ENCODE measurements at regions not wholly inside any gene's neighbourhood (a gene's known extent, or its start where the extent isn't known, plus 50 kb on each side); places are given as distances from the start of the nearest gene placed in this dataset.
"Not testable (repeated sequence)": the region's sequence is repeated elsewhere in the genome, so short reads cannot be mapped to it uniquely, and the experiment has no call there.

DNA sequence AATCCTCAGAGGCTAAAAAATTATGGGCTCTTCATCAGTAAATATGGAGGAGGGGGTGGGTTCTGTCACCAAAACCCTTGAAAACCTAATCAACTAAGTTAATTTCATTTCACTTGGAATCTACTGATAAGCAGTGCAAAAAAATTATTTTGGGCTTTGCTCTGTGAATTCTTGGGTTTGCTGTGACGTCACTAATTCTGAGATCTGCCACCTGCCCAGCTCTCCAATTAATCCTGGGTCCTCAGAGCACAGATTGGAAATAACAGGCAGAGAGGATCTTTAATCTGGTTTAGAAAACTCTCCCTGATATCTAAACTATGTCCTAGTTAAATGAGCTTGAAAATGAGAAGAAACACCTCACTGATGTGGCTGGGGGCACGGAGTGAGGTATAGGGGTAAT, 903.2 kb downstream of the AACS start:
- no peak for DNase-seq (ENCODE audit: low read depth in 2 of 3, low spot score in 2 of 3)

GRCh38 chr12:125971981-125972380, 906.7 kb downstream of the AACS start:
- DNase-seq (ENCODE audit: low read depth in 2 of 3, low spot score in 2 of 3) = no peak

DNA sequence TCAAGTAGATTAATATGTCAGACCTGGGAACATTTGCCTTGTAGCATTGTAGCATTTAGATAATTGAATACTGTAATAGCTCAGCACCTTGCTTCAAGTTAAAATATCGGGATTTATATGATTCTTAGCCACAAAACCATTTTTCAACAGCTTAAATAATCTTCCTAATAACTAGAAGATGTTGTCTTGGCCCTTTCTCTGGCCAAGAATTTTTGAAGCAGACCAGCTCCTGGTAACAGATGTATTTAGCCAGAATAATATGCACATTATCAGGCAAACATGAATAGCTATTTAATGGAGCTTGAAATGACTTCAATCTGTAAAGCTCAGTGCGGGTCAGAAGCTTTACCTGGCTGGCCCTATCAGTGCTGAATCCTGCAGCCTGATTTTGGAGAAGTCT, 913.1 kb downstream of the AACS start:
- no peak for DNase-seq (ENCODE audit: low read depth in 2 of 3, low spot score in 2 of 3)

GRCh38 chr12:125981610-125982253, 916.5 kb downstream of the AACS start:
- no peak for DNase-seq (ENCODE audit: low read depth in 2 of 3, low spot score in 2 of 3)

- no peak for DNase-seq (ENCODE audit: low read depth in 2 of 3, low spot score in 2 of 3)
Observed at GRCh38 chr12:125983094-125983783, 918.0 kb downstream of the AACS start.

DNA sequence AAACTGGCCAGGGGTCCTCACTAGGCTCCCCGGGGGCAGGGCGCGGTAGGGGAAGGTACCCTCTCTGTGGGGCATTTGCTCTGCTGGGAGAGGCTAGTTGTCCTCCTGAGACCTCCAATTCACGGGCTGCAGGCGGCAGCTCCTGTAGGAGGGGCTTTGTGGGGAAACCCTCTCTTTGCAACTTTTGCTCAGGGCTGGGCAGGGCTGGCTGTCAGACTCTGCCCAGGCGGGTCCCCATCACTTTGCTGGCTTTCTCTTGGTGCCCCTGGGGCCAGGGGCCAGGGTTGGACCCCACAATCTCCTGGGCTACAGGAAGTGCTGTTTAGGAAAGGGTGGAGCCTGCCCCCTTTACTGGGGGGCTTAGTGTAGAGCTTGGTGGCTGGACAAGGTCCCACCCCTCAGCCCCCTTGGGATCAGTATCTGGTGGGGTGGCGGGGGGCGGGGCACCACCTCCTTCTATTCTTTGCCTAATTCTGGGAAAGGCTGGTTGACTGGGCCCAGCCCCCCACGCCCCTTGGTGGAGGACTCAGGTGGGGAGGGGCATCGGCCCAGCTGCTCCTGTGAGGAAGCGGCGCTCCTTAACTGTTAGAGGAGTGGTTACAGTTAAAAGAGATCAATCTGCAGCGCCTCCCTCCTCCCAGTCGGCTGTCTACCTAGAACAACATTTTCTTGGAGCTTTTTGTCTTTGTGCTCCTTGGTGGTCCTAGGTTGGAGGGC, 918.7 kb downstream of the AACS start:
- no peak for DNase-seq (ENCODE audit: low read depth in 2 of 3, low spot score in 2 of 3)

DNA sequence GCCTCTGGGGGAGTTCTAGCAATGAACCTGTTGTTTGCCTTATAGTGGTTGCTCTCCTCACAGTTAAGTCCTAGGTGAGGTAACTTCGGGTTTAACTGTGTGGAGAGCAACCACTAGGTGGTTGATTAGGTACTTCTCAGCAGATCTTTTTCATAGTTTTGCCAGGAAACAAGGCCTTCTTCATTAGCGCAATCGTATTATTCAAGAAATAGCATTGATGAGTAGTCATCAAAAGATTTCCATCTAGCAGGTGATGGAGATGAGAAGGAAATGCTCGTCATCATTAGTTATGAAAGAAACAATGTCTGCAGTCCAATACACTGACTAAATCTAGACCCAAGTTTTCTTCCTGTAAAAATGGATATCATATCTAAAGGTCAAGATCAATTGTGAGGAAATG, 923.3 kb downstream of the AACS start:
- DNase-seq (ENCODE audit: low read depth in 2 of 3, low spot score in 2 of 3) = no peak

DNA sequence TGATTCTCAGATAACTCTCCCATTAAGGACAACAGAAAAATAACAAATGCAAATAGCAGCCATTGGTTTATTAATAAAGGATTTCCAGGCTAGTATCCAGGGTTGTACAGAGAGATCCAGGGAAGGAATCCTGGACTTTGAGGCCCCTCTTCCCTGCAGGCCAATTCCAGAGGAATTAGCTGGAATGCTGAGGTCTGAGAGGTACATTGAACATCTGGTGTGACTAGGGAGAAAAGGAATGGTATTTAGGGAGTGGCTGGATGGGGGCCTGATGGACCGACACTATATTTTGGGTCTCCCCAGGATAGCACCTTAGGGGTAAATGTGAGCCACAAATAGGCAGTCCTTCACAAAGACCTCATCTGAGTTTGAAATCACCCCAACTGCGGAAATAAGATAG, 924.5 kb downstream of the AACS start:
- no peak for DNase-seq (ENCODE audit: low read depth in 2 of 3, low spot score in 2 of 3)

DNA sequence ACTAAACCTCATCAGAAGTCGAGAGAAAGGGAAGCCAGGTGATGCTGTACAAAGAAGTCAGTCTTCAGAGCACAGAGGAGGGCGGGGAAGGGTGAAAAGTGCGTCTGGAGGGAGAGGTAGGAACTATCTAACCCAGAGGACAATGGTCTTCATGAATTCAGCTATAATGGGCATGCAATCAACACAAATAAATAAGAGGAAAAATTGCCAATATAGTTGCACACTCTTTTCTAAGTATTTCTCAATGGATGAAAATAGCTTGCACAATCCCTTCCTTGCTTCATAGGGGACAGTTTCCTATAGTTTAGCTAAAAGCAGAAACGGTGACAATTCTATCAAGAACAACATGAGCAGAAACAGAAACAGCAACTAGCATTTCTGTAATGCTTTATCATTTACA, 931.2 kb downstream of the AACS start:
- DNase-seq (ENCODE audit: low read depth in 2 of 3, low spot score in 2 of 3) = no peak

- DNase-seq (ENCODE audit: low read depth in 2 of 3, low spot score in 2 of 3) = no peak
Observed at GRCh38 chr12:125999628-126000027, 934.4 kb downstream of the AACS start.

GRCh38 chr12:126019385-126019784, 954.1 kb downstream of the AACS start:
- DNase-seq (ENCODE audit: low read depth in 2 of 3, low spot score in 2 of 3) = no peak

- no peak for DNase-seq (ENCODE audit: low read depth in 2 of 3, low spot score in 2 of 3)
Observed at GRCh38 chr12:126021675-126022074, 956.4 kb downstream of the AACS start.

DNA sequence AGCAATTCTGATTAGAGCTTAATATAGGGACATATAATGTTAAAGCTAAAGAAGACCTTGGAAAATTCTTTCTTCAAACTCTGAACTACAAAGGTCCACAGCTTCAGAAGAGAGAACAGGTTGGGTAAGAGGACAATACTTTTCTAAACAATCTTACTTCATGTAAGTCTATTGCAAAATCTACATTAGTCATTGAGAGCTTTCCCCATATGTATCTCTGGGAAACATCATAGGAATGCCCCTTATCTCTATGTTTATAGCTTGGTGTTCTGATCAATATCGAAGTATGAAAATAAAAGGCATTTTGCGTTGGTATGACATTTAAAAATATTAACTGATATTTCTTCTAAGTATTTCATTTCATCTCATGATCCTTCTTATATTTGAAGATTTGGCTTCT, 962.6 kb downstream of the AACS start:
- no peak for DNase-seq (ENCODE audit: low read depth in 2 of 3, low spot score in 2 of 3)

GRCh38 chr12:126030573-126030972, 965.3 kb downstream of the AACS start:
- DNase-seq (ENCODE audit: low read depth in 2 of 3, low spot score in 2 of 3) = no peak

GRCh38 chr12:126033751-126034150, 968.5 kb downstream of the AACS start:
- no peak for DNase-seq (ENCODE audit: low read depth in 2 of 3, low spot score in 2 of 3)

- DNase-seq (ENCODE audit: low read depth in 2 of 3, low spot score in 2 of 3) = no peak
Observed at GRCh38 chr12:126036348-126036747, 971.1 kb downstream of the AACS start.

DNA sequence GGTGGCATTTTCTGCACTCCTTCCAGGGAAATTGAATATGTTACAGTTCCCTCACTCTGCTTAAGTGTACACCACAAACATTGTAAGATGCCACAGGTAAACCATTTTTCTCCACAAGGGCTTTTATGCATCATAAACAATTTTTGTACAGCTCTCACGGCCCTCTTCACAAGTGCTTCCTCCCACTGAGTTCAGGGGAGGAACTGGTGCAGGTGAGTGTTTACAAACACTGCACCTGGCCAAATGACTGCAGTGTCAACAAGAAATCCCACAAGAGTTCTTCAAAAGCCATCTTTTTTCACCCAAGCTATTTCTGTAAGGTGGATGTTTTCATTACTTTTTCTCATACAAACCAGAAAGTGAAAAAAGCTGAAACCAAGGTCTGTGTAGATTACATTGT, 973.2 kb downstream of the AACS start:
- no peak for DNase-seq (ENCODE audit: low read depth in 2 of 3, low spot score in 2 of 3)

DNA sequence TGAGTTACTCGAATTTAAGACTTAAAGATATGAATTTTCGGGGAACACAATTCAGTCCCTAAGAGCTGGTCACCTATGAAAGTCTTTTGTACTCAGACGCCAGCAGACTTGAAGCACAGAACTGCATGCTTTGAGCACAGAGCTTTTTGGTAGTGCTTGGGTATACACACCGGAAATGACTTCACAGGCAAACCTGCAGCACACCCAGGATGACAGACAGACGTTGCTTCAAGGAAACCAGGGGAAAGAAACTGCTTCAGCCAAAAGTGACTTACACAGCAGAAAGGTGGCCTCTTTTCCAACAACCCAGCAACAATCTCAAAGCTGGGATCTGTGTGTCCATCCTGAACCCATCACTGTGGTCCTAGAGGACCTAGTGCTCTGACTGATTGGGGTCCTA, 975.1 kb downstream of the AACS start:
- no peak for DNase-seq (ENCODE audit: low read depth in 2 of 3, low spot score in 2 of 3)

GRCh38 chr12:126042286-126042685, 977.1 kb downstream of the AACS start:
- no peak for DNase-seq (ENCODE audit: low read depth in 2 of 3, low spot score in 2 of 3)

DNA sequence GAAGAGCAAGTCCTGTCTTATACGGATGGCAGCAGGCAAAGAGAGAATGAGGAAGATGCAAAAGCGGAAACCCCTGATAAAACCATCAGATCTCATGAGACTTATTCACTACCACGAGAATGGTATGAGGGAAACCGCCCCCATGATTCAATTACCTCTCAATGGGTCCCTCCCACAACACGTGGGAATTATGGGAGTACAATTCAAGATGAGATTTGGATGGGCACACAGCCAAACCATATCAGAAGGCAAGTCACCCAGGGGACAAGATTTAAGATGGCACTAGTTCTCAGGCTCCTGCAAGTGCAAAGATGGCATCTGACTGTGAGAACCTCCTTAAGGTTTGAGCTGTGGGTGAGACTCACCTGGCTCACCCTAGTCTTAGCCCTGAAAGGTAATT, 984.3 kb downstream of the AACS start:
- not testable (repeated sequence) for DNase-seq (ENCODE audit: low read depth in 2 of 3, low spot score in 2 of 3)

GRCh38 chr12:126051611-126052107, 986.4 kb downstream of the AACS start:
- no peak for DNase-seq (ENCODE audit: low read depth in 2 of 3, low spot score in 2 of 3)

- no peak for DNase-seq (ENCODE audit: low read depth in 2 of 3, low spot score in 2 of 3)
Observed at GRCh38 chr12:126055521-126055920, 990.3 kb downstream of the AACS start.

All from activated CD8-positive, alpha-beta memory T cell treated with anti-CD3 and anti-CD28 coated beads for 48 hours (primary cell).